HL-60 (cell line): ENCODE measurements at regions not wholly inside any gene's neighbourhood (a gene's known extent, or its start where the extent isn't known, plus 50 kb on each side); places are given as distances from the start of the nearest gene placed in this dataset.

Experiments used
- POLR2AphosphoS5 ChIP-seq: IDR thresholded peaks from 2 replicates; pipeline ENCODE4 v1.6.1; 2012; ENCODE audit warnings: low read depth
- REST ChIP-seq: IDR thresholded peaks from 2 replicates; pipeline ENCODE4 v1.6.1; 2012; ENCODE audit warnings: low read depth; ENCODE audit not compliant: insufficient replicate concordance
- SPI1 ChIP-seq: IDR thresholded peaks from 2 replicates; pipeline ENCODE4 v1.6.1; 2012; ENCODE audit warnings: low read depth, mild to moderate bottlenecking, borderline replicate concordance
- TF ChIP-seq, protein P1 (sequence below): IDR thresholded peaks from one replicate; pipeline ENCODE4 v1.5.1; 2011; ENCODE audit warnings: low read length, control low read depth, inconsistent platforms; ENCODE audit not compliant: insufficient read depth

- TF ChIP-seq, protein P1, sequence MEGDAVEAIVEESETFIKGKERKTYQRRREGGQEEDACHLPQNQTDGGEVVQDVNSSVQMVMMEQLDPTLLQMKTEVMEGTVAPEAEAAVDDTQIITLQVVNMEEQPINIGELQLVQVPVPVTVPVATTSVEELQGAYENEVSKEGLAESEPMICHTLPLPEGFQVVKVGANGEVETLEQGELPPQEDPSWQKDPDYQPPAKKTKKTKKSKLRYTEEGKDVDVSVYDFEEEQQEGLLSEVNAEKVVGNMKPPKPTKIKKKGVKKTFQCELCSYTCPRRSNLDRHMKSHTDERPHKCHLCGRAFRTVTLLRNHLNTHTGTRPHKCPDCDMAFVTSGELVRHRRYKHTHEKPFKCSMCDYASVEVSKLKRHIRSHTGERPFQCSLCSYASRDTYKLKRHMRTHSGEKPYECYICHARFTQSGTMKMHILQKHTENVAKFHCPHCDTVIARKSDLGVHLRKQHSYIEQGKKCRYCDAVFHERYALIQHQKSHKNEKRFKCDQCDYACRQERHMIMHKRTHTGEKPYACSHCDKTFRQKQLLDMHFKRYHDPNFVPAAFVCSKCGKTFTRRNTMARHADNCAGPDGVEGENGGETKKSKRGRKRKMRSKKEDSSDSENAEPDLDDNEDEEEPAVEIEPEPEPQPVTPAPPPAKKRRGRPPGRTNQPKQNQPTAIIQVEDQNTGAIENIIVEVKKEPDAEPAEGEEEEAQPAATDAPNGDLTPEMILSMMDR, result no peak
- TF ChIP-seq SPI1 (no peak), POLR2AphosphoS5 (no peak), REST (no peak)
Measured at GRCh38 chr4:103403619-103404018, 205.5 kb upstream of the CENPE start.
